GM12878 (cell line): ENCODE measurements at regions not wholly inside any gene's neighbourhood (a gene's known extent, or its start where the extent isn't known, plus 50 kb on each side); places are given as distances from the start of the nearest gene placed in this dataset.

ENCODE experiments used
- CBFB ChIP-seq: IDR thresholded peaks from 2 replicates; pipeline ENCODE4 v1.6.1; 2016; ENCODE audit warnings: antibody characterized with exemption, low read depth
- EED ChIP-seq: sonication (generic); IDR thresholded peaks from 2 replicates; pipeline ENCODE4 v1.6.1; 2016; ENCODE audit warnings: antibody characterized with exemption, low read depth
- IKZF1 ChIP-seq: fragments of 450-650 bp; conservative IDR thresholded peaks from 2 replicates; pipeline ENCODE4 v1.6.1; 2017; ENCODE audit warnings: antibody characterized with exemption, mild to moderate bottlenecking
- IKZF2 ChIP-seq, 2 experiments: fragments of 450-650 bp; IDR thresholded peaks; 2 replicates each; pipeline ENCODE4 v1.6.1; 2017; ENCODE audit warnings: mild to moderate bottlenecking in 2 of 2, moderate library complexity in 2 of 2
- KDM1A ChIP-seq: fragments of 200-600 bp; sonication (generic); IDR thresholded peaks from 2 replicates; pipeline ENCODE4 v1.6.1; 2016; ENCODE audit warnings: borderline replicate concordance
- NFYA ChIP-seq: IDR thresholded peaks from 2 replicates; pipeline ENCODE4 v1.6.1; 2011; ENCODE audit warnings: low read depth, mild to moderate bottlenecking, low read length, improper control_type of control experiment, borderline replicate concordance
- NFYB ChIP-seq: IDR thresholded peaks from 2 replicates; pipeline ENCODE4 v1.6.1; 2011; ENCODE audit warnings: low read depth, mild to moderate bottlenecking, low read length, improper control_type of control experiment, moderate library complexity; ENCODE audit not compliant: insufficient read depth
- POLR2A ChIP-seq: IDR thresholded peaks from 2 replicates; pipeline ENCODE4 v1.6.1; 2011; ENCODE audit warnings: low read depth, mild to moderate bottlenecking, low read length
- RUNX3 ChIP-seq: IDR thresholded peaks from 2 replicates; pipeline ENCODE4 v1.6.1; 2012; ENCODE audit warnings: low read length, inconsistent platforms
- SP1 ChIP-seq: IDR thresholded peaks from one replicate; pipeline ENCODE4 v1.6.1; 2011; ENCODE audit warnings: low read depth, low read length
- SREBF2 ChIP-seq: IDR thresholded peaks from 2 replicates; pipeline ENCODE4 v1.6.1; 2012; ENCODE audit warnings: mild to moderate bottlenecking, low read length
- ZBTB4 ChIP-seq: fragments of 450-650 bp; formaldehyde crosslinking; IDR thresholded peaks from 2 replicates; pipeline ENCODE4 v1.4.0; 2022; ENCODE audit warnings: mild to moderate bottlenecking, moderate library complexity
- ZSCAN29 ChIP-seq: fragments of 450-650 bp; IDR thresholded peaks from 2 replicates; pipeline ENCODE4 v1.6.1; 2017; ENCODE audit warnings: mild to moderate bottlenecking, moderate library complexity
- TF ChIP-seq, protein P1 (sequence below): IDR thresholded peaks from 2 replicates; pipeline ENCODE4 v1.6.1; 2011; ENCODE audit warnings: borderline replicate concordance, low read depth, mild to moderate bottlenecking, moderate library complexity, low read length; ENCODE audit not compliant: insufficient read depth, poor library complexity, severe bottlenecking
- TF ChIP-seq, protein P2 (sequence below): fragments of 150-350 bp; IDR thresholded peaks from 2 replicates; pipeline ENCODE4 v1.6.1; 2016; ENCODE audit warnings: low read depth, low read length

DNA sequence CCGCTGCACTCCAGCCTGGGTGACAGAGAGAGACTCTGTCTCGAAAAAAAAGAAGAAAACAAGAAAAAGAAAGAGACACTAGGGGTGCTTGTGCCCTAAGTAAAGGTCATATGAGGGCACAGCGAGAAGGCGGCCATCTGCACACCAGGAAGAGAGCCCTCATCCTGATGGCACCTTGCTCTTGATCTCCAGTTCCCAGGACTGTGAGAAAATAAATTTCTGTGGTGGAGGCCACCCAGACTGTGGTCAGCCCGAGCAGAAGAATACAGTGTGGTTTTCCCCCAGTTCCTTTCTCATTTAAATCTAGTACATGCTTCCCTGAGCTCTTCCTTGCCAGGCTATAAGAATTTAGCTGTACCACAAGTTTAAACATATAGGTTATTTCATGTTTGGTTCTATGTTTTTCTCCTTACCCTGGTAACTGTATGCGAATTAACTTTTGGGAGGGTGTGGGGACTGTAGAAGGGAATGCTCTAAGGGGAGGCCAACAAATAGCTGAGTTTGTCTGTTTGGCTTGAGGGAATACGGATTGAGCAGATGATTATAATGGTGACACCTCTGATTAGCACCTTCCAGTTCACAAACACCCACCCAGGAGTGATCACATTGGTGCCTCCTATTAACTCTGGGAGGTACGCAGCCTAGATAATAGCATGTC, 119.6 kb upstream of the ERRFI1 start (continued):
- TF ChIP-seq, protein P1, sequence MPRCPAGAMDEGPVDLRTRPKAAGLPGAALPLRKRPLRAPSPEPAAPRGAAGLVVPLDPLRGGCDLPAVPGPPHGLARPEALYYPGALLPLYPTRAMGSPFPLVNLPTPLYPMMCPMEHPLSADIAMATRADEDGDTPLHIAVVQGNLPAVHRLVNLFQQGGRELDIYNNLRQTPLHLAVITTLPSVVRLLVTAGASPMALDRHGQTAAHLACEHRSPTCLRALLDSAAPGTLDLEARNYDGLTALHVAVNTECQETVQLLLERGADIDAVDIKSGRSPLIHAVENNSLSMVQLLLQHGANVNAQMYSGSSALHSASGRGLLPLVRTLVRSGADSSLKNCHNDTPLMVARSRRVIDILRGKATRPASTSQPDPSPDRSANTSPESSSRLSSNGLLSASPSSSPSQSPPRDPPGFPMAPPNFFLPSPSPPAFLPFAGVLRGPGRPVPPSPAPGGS: peak; percentile 38
- TF ChIP-seq SREBF2: no peak
- peak; percentile 91 for TF ChIP-seq RUNX3
- no peak for TF ChIP-seq NFYA
- no peak for TF ChIP-seq NFYB
- TF ChIP-seq IKZF1: 0 out of 2 replicates have a peak, but pooled peaks have one; percentile 32
- no peak for TF ChIP-seq SP1
- TF ChIP-seq EED: 0 out of 2 replicates have a peak, but pooled peaks have one; percentile 25
- no peak for TF ChIP-seq POLR2A
- TF ChIP-seq, protein P2, sequence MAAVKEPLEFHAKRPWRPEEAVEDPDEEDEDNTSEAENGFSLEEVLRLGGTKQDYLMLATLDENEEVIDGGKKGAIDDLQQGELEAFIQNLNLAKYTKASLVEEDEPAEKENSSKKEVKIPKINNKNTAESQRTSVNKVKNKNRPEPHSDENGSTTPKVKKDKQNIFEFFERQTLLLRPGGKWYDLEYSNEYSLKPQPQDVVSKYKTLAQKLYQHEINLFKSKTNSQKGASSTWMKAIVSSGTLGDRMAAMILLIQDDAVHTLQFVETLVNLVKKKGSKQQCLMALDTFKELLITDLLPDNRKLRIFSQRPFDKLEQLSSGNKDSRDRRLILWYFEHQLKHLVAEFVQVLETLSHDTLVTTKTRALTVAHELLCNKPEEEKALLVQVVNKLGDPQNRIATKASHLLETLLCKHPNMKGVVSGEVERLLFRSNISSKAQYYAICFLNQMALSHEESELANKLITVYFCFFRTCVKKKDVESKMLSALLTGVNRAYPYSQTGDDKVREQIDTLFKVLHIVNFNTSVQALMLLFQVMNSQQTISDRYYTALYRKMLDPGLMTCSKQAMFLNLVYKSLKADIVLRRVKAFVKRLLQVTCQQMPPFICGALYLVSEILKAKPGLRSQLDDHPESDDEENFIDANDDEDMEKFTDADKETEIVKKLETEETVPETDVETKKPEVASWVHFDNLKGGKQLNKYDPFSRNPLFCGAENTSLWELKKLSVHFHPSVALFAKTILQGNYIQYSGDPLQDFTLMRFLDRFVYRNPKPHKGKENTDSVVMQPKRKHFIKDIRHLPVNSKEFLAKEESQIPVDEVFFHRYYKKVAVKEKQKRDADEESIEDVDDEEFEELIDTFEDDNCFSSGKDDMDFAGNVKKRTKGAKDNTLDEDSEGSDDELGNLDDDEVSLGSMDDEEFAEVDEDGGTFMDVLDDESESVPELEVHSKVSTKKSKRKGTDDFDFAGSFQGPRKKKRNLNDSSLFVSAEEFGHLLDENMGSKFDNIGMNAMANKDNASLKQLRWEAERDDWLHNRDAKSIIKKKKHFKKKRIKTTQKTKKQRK: no peak
- TF ChIP-seq CBFB: 0 out of 2 replicates have a peak, but pooled peaks have one; percentile 41
- no peak for TF ChIP-seq KDM1A
- TF ChIP-seq IKZF2 (IDR thresholded peaks at IDR 0.05): peak in 1 of 2 experiments; percentile 46; a peak in 2 of 4 replicates
- TF ChIP-seq ZBTB4 (CRISPR knock-in tag): no peak
- TF ChIP-seq ZSCAN29: no peak
